ENCODE measurements at regions not wholly inside any gene's neighbourhood (a gene's known extent, or its start where the extent isn't known, plus 50 kb on each side); places are given as distances from the start of the nearest gene placed in this dataset.

DNA sequence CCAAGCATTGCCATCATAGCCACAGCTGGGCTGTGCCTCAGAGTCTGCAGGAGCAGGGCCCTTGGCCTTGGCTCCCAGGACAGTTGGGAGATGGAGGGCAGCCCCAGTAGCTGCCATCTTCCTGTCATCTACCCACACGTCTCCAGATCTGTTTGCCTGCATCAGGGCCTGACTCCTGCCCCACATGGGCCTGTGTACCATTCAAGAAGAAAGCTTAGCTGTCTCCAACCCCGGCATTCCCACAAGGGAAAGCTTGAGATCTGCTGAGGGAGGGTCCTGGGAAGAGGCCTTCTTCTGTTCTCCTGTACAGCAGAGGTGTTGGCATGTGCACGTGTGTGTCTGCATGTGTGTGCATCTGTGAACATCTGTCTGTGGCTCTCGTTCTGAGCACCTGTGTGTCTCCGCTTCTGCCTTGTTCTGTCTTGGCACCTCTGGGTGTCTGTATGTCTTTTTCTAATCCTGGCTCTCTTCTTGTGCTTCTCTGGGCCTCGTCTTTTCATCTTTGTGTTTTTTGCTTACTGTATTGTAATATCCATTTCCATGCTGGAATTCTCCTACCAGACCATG, 122.2 kb downstream of the MRM1 start:
- Mint-ChIP-seq H3K27ac (no peak overlapping the region), H3K4me3 (no peak overlapping the region; the same call in 2 of the 3 replicates), H3K9me3 (no peaks in the 10 kb centered on the region), H3K4me1 (peaks cover 36% of the 10 kb centered on the region), H3K27me3 (ENCODE audit: insufficient read depth, low read depth, poor library complexity) (peaks cover 6% of the 10 kb centered on the region), H3K36me3 (ENCODE audit: low read depth) (no peaks in the 10 kb centered on the region)
- TF ChIP-seq POLR2AphosphoS5 (IDR thresholded peaks at IDR 0.05; ENCODE audit: low read depth): no peak
- TF ChIP-seq, protein P1, sequence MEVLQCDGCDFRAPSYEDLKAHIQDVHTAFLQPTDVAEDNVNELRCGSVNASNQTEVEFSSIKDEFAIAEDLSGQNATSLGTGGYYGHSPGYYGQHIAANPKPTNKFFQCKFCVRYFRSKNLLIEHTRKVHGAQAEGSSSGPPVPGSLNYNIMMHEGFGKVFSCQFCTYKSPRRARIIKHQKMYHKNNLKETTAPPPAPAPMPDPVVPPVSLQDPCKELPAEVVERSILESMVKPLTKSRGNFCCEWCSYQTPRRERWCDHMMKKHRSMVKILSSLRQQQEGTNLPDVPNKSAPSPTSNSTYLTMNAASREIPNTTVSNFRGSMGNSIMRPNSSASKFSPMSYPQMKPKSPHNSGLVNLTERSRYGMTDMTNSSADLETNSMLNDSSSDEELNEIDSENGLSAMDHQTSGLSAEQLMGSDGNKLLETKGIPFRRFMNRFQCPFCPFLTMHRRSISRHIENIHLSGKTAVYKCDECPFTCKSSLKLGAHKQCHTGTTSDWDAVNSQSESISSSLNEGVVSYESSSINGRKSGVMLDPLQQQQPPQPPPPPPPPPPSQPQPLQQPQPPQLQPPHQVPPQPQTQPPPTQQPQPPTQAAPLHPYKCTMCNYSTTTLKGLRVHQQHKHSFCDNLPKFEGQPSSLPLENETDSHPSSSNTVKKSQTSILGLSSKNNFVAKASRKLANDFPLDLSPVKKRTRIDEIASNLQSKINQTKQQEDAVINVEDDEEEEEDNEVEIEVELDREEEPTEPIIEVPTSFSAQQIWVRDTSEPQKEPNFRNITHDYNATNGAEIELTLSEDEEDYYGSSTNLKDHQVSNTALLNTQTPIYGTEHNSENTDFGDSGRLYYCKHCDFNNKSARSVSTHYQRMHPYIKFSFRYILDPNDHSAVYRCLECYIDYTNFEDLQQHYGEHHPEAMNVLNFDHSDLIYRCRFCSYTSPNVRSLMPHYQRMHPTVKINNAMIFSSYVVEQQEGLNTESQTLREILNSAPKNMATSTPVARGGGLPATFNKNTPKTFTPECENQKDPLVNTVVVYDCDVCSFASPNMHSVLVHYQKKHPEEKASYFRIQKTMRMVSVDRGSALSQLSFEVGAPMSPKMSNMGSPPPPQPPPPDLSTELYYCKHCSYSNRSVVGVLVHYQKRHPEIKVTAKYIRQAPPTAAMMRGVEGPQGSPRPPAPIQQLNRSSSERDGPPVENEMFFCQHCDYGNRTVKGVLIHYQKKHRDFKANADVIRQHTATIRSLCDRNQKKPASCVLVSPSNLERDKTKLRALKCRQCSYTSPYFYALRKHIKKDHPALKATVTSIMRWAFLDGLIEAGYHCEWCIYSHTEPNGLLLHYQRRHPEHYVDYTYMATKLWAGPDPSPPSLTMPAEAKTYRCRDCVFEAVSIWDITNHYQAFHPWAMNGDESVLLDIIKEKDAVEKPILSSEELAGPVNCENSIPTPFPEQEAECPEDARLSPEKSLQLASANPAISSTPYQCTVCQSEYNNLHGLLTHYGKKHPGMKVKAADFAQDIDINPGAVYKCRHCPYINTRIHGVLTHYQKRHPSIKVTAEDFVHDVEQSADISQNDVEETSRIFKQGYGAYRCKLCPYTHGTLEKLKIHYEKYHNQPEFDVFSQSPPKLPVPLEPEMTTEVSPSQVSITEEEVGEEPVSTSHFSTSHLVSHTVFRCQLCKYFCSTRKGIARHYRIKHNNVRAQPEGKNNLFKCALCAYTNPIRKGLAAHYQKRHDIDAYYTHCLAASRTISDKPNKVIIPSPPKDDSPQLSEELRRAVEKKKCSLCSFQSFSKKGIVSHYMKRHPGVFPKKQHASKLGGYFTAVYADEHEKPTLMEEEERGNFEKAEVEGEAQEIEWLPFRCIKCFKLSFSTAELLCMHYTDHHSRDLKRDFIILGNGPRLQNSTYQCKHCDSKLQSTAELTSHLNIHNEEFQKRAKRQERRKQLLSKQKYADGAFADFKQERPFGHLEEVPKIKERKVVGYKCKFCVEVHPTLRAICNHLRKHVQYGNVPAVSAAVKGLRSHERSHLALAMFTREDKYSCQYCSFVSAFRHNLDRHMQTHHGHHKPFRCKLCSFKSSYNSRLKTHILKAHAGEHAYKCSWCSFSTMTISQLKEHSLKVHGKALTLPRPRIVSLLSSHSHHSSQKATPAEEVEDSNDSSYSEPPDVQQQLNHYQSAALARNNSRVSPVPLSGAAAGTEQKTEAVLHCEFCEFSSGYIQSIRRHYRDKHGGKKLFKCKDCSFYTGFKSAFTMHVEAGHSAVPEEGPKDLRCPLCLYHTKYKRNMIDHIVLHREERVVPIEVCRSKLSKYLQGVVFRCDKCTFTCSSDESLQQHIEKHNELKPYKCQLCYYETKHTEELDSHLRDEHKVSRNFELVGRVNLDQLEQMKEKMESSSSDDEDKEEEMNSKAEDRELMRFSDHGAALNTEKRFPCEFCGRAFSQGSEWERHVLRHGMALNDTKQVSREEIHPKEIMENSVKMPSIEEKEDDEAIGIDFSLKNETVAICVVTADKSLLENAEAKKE (CRISPR knock-in tag; IDR thresholded peaks at IDR 0.05): no peak
- Histone ChIP-seq H3K36me3 (ENCODE audit: insufficient read depth) (no peaks in the 10 kb centered on the region), H4K20me1 (replicated peaks; ENCODE audit: insufficient read depth) (no peaks in the 10 kb centered on the region), H3K27me3 (ENCODE audit: insufficient read depth) (no peaks in the 10 kb centered on the region), H3K4me1 (ENCODE audit: insufficient read depth) (peaks cover 32% of the 10 kb centered on the region), H2AFZ (no peak overlapping the region), H3F3A (replicated peaks; ENCODE audit: low read depth) (0 out of 2 replicates have a peak, but pooled peaks cover 4% of the 10 kb centered on the region), H3K79me2 (replicated peaks; ENCODE audit: insufficient read depth) (no peaks in the 10 kb centered on the region), H3K9me2 (ENCODE audit: insufficient read depth) (no peaks in the 10 kb centered on the region), H3K4me3 (no peak overlapping the region), H3K27ac (ENCODE audit: low read depth) (no peak overlapping the region), H3K4me2 (no peak overlapping the region)
- DNase-seq (ENCODE audit: low spot score) (no peak), ATAC-seq (no peak)

GRCh38 chr17:36726199-36726598, 124.8 kb downstream of the MRM1 start:
- H3K4me1 Mint-ChIP-seq: peaks cover 48% of the 10 kb centered on the region
- no peaks in the 10 kb centered on the region for H4K20me1 ChIP-seq (replicated peaks; ENCODE audit: insufficient read depth)

More at GRCh38 chr17:36726199-36726598, 124.8 kb downstream of the MRM1 start:
- no peaks in the 10 kb centered on the region for H3K27me3 ChIP-seq (ENCODE audit: insufficient read depth)
- H3K4me1 ChIP-seq (ENCODE audit: insufficient read depth): peaks cover 48% of the 10 kb centered on the region
- no peaks in the 10 kb centered on the region for H3K36me3 Mint-ChIP-seq (ENCODE audit: low read depth)
- H3K4me3 ChIP-seq: no peak overlapping the region
- no peak overlapping the region for H3K27ac ChIP-seq (ENCODE audit: low read depth)
- H3K27me3 Mint-ChIP-seq (ENCODE audit: insufficient read depth, low read depth, poor library complexity): peaks cover 19% of the 10 kb centered on the region
- ATAC-seq (no peak), DNase-seq (ENCODE audit: low spot score) (no peak)
- H2AFZ ChIP-seq: no peak overlapping the region
- H3K4me3 Mint-ChIP-seq: no peak overlapping the region
- H3K36me3 ChIP-seq (ENCODE audit: insufficient read depth): no peaks in the 10 kb centered on the region
- H3K9me3 Mint-ChIP-seq: no peaks in the 10 kb centered on the region; the same call in 2 of the 3 replicates
- no peak overlapping the region for H3K27ac Mint-ChIP-seq
- no peak overlapping the region for H3K4me2 ChIP-seq
- no peaks in the 10 kb centered on the region for H3K9me2 ChIP-seq (ENCODE audit: insufficient read depth)
- no peak for TF ChIP-seq JUNB (IDR thresholded peaks at IDR 0.05; ENCODE audit: unreplicated experiment)
- no peak for TF ChIP-seq ZNF331 (CRISPR knock-in tag; IDR thresholded peaks at IDR 0.05; ENCODE audit: low read depth)
- 0 out of 2 replicates have a peak, but pooled peaks cover 4% of the 10 kb centered on the region for H3F3A ChIP-seq (replicated peaks; ENCODE audit: low read depth)
- H3K79me2 ChIP-seq (replicated peaks; ENCODE audit: insufficient read depth): no peaks in the 10 kb centered on the region

Measured in GM23338 (cell line).